NCI-H2081 treated with DMSO at 0.1 percent for 48 hours (cell line): ENCODE measurements at regions not wholly inside any gene's neighbourhood (a gene's known extent, or its start where the extent isn't known, plus 50 kb on each side); places are given as distances from the start of the nearest gene placed in this dataset.
"Not testable (repeated sequence)": the region's sequence is repeated elsewhere in the genome, so short reads cannot be mapped to it uniquely, and the experiment has no call there.

Experiments
- DNase-seq: peaks from one replicate; lab custom pipeline; 2025; lab: John Stamatoyannopoulos, UW

GRCh38 chr6:121925534-121926255, 473.8 kb upstream of the HSF2 start:
- DNase-seq: no peak

DNA sequence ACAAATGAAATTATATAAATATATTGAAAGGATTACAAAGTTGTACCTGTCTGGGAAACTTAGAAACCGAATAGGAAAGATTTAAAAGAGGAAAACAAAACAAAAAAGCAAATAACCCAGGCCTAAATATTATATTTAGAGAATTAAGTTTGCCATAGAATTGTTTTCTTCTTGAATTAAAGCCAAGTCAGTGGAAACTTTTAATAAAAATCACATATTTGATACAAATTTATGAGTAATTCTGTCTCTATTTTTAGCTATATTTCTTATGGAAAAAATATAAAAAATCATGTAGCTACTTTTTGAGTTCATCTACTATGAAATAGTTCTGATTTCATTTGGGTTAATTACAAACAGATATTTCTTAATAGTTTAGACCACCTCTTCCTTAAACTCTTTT, 470.2 kb upstream of the HSF2 start:
- no peak for DNase-seq

GRCh38 chr6:121932076-121932991, 467.1 kb upstream of the HSF2 start:
- no peak for DNase-seq

- no peak for DNase-seq
These were observed 465.0 kb upstream of the HSF2 start for GRCh38 chr6:121934451-121934850.

- DNase-seq: no peak
These were observed 458.7 kb upstream of the HSF2 start for GRCh38 chr6:121940728-121941127.

- DNase-seq: no peak
These were observed 455.1 kb upstream of the HSF2 start for GRCh38 chr6:121944354-121944753.

GRCh38 chr6:121951123-121951522, 448.3 kb upstream of the HSF2 start:
- no peak for DNase-seq

- no peak for DNase-seq
These were observed 447.5 kb upstream of the HSF2 start for GRCh38 chr6:121951918-121952379.

- not testable (repeated sequence) for DNase-seq
These were observed 444.1 kb upstream of the HSF2 start for GRCh38 chr6:121955401-121955800.

- DNase-seq: no peak
These were observed 442.7 kb upstream of the HSF2 start for GRCh38 chr6:121956782-121957181.

GRCh38 chr6:121959501-121959900, 440.0 kb upstream of the HSF2 start:
- DNase-seq: no peak

- DNase-seq: no peak
These were observed 437.8 kb upstream of the HSF2 start for GRCh38 chr6:121961619-121962125.

DNA sequence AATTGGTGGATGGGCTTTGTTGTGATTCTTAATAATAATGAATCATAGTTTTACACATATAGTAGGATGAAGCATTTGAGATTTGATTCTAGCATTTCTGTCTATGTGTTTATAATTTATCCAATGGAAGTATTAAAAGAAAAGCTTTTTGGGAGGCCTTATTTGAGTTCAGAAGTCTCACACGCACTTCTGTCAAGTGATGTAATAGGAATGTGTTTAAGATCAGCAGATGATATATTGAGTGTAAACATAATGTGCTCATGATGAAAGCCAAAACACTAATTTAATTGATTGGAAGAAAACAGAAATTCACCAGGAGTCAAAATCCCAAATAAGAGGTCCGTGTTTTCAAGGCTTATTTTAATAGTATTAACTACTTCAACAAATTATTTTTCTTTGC, 435.6 kb upstream of the HSF2 start:
- DNase-seq: no peak

DNA sequence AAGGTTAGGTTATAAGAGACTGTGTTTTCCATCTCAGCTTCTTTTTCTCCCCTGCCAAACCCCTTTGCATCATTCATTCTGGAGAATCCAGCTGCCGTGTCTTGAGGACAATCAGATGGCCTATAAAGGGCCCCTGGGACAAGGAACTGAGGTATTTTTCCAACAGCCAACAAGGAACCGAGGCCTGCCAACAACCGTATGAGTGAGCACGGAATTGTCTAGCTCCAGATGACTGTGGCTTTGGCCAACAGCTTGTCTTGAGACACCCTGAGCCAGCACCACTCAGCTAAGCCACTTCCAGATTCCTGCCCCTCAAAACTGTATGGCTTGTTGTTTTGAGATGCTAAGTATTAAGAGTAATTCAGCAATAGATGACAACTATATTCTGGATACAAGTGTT, 433.7 kb upstream of the HSF2 start:
- DNase-seq: no peak

DNA sequence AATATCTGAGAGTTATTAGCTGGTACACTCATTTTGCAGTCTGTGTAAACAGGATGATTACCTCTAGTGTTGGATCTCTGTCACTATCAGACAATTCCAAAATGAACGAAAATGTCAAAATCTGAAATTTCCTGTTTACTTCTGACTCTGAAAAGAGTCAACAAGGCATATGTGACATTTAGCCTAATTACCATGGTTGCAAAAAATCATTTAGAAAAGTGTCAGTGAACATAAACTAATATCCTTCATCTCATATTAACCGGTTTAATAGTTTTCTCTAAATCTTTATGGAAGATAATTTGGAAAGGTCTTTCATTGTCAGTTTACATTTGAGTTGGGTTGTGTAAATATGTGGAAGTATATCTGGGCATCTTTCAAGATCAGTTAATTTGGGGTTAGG, 431.8 kb upstream of the HSF2 start:
- DNase-seq: no peak

GRCh38 chr6:121971931-121972335, 427.5 kb upstream of the HSF2 start:
- no peak for DNase-seq

DNA sequence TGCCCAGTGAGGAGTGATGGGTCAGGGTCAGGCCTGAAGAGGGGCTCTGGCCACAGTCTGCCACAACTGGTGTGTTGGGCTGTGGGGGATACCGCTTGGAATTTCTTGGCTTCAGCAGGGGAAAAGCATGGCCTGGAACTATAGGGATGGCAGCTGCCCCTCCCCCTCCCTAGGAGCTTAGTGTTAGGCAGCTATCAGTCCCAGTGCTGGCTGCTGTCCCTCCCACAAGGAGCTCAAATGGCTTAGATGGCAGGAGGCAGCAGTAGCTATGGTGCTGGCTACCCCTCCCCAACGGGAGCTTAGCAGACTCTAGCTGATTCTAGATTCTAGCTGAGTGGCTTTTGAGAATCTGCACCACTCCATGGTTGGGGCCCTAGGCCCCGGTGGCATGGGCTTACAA, 414.5 kb upstream of the HSF2 start:
- no peak for DNase-seq

GRCh38 chr6:121993362-121993761, 406.1 kb upstream of the HSF2 start:
- no peak for DNase-seq

- DNase-seq: no peak
These were observed 404.5 kb upstream of the HSF2 start for GRCh38 chr6:121994919-121995318.

GRCh38 chr6:121998631-121999030, 400.8 kb upstream of the HSF2 start:
- no peak for DNase-seq

- no peak for DNase-seq
These were observed 399.9 kb upstream of the HSF2 start for GRCh38 chr6:121999456-122000065.

- DNase-seq: no peak
These were observed 393.8 kb upstream of the HSF2 start for GRCh38 chr6:122005661-122006060.

DNA sequence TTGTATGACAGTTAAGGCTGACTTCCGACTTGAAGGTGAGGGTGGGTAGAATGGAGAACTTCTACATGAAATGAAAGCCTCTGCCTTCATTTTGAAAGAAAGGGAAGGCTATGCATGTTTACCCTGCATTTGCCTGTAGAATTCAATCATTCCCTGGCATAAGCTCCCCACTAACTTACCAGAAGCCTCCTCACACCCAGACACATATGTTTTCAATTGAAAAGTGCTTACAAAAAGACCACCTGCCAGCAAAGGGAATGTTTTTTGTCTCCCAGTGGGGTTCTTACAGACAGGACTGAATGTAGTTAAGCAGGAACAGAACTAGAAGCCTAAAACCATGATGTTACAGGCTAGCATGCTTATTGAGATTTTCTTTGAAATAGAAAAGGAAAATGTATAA, 392.1 kb upstream of the HSF2 start:
- no peak for DNase-seq
